Suppressor macrophage (primary cell): ENCODE measurements at regions not wholly inside any gene's neighbourhood (a gene's known extent, or its start where the extent isn't known, plus 50 kb on each side); places are given as distances from the start of the nearest gene placed in this dataset.
"Not testable (repeated sequence)": the region's sequence is repeated elsewhere in the genome, so short reads cannot be mapped to it uniquely, and the experiment has no call there.

ENCODE experiments used
- DNase-seq, 4 experiments: peaks; one replicate each; pipeline ENCODE4 v3.0.0-alpha.2; 2020 to 2022

DNA sequence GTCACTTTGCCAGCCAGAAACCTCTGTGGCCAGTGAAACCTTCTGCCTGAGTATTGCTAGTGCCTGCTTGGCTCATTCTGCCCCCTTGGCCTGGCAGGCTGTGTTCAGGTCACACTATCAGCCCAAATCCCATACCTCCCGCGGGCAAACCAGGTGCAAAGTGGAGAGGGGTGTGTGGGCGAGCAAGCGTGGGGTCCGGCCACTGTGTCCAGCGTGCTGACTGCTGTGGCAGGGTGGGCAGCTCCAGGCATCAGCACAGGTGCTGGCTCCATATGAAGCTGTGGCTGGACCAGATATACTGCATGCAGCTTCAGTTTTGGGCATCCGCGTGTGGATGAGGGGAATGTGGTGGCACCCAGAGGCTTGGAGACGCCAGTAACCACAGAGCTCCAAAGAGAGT, 576.5 kb upstream of the EDIL3 start:
- no peak for DNase-seq

- no peak for DNase-seq
Measured at GRCh38 chr5:84961903-84962302, 577.2 kb upstream of the EDIL3 start.

DNA sequence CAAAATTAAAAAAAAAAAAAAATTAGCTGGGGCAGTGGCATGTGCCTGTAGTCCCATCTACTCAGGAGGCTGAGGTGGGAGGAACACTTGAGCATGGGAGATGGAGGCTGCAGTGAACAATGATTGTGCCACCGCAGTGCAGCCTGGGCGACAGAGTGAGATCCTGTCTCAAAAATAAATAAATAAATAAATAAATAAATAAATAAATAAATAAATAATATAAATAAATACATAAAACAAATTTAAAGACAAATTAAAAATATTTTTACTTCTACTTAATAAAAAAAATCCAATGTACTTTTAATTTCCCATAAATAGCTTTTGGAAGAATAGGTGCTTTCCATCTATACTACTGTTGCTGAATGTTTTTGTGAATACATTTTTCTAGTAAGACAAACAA, 598.4 kb upstream of the EDIL3 start:
- no peak for DNase-seq

- no peak for DNase-seq
Measured at GRCh38 chr5:84985148-84985547, 600.5 kb upstream of the EDIL3 start.

DNA sequence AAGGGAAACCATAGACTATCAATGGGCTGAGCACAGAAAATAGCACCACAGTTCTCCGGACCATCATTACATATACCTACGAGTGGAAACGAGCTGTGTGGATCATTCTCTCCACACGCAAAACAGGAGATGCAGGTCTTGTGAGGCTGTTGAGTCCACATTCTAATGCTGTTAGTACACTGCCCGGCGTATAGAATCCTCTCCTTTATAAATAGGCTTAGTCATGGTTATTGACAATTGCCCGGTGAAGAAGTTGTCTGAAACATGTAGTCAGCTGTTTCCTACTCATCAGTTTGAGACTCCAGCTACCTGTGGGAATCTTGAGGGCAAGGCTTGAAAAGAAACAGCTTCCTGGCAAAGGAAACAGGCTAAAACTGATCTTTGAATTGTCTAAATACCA, 602.0 kb upstream of the EDIL3 start:
- DNase-seq = no peak

DNA sequence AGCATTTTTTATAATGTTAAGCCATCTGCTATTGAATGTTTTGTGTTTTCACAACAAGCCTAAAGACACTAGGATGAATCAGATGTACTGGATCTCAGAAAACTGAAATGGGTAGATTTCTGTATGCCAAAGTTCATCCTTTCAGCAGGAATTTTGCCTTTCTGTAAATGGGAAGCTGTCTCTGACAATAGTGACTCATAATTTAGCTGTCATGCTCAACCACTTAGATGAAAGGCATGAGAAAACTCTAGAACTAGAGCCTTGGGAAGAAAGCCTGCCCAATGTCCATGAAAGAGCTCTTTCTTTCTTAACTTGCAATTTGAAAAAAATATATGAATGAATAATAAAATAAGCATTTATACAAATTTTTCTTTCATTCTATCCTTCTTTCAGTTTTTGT, 616.0 kb upstream of the EDIL3 start:
- no peak for DNase-seq

- not testable (repeated sequence) for DNase-seq
Measured at GRCh38 chr5:85002026-85002425, 617.3 kb upstream of the EDIL3 start.

DNA sequence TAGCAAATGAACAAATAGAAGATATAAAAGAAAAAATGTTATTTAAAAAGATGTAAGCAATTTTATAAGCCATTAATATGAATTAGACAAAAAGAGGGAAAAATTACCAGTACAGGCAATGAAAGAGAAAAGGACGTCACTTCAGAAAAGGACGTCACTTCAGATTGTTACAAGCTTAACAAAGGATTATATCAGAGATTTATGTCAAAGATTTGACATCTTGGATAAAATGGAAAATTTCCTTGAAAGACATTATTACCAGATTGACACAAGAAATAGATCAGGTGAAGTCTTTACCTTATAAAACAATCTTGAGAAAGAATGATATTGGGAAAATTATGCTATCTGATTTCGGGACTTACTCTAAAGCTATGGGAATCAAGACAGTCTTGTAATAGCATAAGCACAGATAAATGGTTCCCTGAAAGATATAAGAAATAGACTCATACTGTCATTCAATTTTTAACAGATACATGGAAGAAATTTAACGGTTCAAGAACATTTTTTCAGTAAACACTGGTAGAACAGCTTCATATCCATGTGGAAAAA, 625.4 kb upstream of the EDIL3 start:
- no peak for DNase-seq

DNA sequence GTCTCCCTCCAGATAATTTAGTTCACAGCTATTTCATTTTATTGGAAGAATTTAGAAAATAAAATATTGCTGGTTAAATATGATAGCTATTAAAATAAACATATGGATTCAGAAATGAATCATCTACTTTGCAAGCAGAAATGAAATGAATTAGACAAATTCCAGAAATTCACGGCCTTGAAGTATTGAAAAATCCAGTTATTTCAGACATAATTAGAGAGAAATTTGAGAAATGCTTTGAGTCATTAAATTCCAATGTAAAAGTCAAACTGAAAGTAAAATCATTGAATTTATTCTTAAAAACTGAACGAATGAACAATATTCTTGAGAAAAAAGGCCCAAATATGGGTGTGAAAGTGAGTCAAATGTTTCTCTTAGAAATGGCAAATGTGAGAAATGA, 632.6 kb upstream of the EDIL3 start:
- no peak for DNase-seq

DNA sequence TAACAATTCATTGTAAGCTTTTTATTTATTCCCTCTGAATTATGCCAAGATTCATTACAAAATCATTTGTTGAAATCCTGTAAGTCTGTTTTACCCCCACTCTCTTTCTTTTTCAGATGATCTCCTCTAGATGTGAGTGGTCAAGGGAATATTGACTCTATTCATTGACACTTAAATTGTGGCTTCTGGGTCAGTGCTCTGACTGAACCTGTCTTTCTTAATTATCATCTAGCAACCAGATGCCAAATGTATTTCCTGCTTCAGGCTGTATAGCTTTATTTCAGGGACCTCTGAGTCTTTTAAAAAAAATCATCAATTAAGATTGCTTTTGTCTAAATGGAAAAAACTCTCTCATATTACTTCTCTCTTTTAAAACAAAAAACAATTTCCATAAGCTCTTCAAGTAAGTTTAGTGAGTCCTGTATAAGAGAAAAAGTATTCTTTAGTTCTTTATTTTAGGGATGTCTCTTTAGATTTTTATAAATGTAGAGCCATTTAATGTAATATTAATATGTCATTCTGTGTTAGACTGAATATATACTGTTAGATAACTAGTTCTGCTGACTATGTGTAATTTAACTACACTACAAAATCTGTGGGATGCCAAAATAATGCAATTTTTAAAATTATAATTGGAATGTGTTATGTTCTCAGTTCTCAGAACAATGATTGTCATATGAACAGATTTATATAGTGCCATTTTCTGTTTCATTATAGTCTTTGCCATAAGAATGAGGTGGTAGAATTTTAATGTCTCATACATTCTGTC, 645.8 kb upstream of the EDIL3 start:
- DNase-seq = no peak

- peak in 3 of 4 experiments; percentile 20 to 49 (median 31) for DNase-seq
Measured at GRCh38 chr5:85049020-85049419, 664.3 kb upstream of the EDIL3 start.

DNA sequence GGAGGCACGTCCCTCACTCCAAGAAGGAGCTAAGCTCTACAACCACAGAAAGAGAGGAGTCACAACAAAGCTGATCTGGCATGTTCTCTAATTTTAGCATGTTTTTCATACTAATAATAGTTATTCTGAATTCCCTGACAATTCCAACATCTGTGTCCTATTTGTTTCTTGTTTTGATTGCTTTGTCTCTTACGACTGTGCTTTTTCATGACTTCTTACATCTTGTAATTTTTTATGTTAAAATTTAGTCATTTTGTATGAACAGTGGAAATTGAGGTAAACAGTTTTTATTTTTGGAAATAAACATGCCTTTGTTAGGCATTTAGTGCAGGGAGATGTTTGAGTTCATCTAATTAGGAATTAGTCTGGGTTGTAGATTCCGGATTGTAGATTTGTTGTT, 668.1 kb upstream of the EDIL3 start:
- DNase-seq = no peak

GRCh38 chr5:85069659-85070640, 685.3 kb upstream of the EDIL3 start:
- DNase-seq = no peak

- DNase-seq = no peak
Measured at GRCh38 chr5:85077581-85077980, 692.9 kb upstream of the EDIL3 start.

GRCh38 chr5:85096421-85096820, 711.7 kb upstream of the EDIL3 start:
- DNase-seq = no peak

DNA sequence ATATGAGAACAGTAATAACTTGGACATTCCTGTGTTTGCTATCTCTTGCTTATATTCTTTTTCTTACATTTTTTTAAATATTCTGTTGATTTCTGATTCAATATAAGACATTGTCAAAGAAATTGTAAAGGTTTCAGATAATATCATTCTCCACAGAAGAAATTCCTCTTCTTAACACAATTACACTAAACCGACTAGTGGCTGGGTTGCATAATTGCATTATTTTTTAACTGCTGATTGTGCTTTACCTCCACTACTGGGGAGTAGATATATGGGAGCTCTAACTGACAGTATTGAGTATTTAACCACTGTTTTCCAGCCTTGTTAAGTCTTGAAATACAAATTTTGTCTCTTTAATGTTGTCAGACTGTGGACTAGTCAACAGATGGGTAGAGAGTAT, 723.8 kb upstream of the EDIL3 start:
- DNase-seq = no peak

DNA sequence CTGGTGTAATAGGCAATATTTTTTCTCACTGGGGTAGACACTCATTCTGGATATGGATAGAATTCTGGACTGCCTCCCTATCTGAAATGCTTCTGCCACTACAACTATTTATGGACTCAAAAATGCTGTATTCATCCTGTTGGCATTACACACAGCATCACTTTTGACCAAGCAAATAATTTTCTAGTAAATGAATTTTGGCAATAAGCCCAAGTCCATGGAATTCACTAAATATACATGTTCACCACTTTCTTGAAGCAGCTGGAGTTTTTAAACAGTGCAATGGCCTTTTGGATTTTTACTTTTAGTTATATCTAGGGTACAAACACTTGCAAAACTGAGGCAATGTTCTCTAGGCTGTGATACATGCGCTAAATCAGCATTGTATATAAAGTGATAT, 724.9 kb upstream of the EDIL3 start:
- no peak for DNase-seq

DNA sequence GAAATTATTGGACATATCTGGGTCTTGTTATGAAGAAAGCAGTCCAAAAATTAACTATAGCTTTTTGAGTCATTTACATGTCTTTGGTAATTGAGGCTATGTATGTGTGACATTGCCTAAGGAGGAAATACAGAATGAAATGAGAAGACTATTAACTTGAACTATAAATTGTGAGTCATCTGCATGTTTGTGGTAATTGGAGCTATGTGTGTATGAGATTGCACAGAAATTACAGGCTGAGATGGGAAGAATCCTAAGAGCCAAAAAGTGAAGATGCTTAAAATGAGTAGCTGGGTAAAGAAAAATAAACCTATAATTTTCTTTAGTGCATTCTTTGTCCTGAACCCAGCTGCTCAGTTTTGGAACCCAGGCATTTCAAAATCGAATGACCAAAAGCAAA, 747.6 kb upstream of the EDIL3 start:
- no peak for DNase-seq

DNA sequence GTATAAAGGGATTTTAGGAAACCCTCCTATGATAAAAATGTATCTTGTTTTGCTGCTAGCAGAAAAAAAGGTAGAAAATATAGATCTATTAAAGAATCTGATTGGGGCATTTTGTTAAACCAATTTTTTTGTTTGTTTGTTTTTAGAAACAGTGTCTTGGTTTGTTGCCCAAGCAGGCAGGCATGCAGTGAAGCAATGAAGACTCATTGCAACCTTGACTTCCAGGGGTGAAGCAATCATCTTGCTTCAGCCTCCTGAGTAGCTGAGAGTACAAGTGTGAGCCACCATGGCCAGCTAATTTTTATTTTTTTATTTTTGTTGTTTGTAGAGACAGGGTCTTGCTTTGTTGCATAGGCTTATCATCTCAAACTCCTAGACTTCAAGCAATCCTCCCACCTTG, 755.8 kb upstream of the EDIL3 start:
- DNase-seq = no peak

DNA sequence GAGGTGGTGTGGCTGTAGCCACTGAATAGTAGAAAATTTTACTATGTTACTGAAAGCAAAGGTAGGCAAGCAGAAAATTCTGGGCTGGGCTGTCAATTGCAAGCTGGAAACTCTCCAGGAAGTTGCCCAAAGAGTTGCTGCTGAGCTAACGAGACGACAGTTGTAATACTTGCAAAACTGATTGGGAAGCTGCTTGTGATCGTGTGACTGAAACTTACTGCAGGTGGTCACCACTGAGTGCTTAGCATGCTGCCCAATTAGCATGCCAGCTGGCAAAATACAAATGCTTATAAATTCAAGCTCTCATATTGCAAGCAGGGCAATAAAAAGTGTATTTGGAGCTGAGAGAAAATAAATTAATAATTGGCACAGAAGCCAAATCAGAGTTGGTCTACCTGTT, 758.5 kb upstream of the EDIL3 start:
- no peak for DNase-seq

GRCh38 chr5:85148701-85149100, 764.0 kb upstream of the EDIL3 start:
- DNase-seq = no peak

GRCh38 chr5:85159395-85159794, 774.7 kb upstream of the EDIL3 start:
- no peak for DNase-seq

GRCh38 chr5:85168474-85168873, 783.8 kb upstream of the EDIL3 start:
- no peak for DNase-seq

- no peak for DNase-seq
Measured at GRCh38 chr5:85170183-85170582, 785.5 kb upstream of the EDIL3 start.
